ENCODE measurements at regions not wholly inside any gene's neighbourhood (a gene's known extent, or its start where the extent isn't known, plus 50 kb on each side); places are given as distances from the start of the nearest gene placed in this dataset.

DNA sequence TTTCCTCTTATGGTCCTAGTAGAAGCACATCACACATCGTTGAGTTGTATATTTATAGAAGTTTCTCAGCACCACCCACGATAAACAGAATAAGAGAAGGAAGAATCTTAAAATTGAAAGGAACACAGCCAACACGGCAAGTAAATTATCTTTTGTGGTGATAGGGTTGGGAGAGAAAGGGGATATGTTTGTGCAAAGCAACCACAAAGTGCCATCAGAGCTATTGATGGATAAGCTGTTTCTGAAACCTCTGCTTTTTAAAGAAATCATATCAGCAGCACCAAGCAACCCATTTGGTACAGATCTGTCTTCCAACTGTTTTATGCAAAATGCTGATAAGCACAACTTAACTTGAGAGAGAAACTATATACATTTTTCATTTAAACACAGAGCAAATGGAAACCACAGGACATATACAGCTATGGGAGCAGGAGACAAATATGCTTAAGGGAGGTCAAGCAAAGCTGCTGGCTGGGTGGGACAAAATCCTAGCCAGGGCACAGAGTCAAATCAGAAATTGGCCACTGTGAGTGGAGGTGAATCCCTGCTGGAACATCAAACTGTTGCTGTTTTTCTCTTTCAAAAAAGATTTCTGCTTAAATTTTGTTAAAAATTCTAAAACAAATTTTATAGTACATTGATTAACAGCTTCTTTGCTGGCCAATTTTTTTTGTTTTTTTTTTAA lies 194.0 kb upstream of the HHIP start:
- TF ChIP-seq, protein P1, sequence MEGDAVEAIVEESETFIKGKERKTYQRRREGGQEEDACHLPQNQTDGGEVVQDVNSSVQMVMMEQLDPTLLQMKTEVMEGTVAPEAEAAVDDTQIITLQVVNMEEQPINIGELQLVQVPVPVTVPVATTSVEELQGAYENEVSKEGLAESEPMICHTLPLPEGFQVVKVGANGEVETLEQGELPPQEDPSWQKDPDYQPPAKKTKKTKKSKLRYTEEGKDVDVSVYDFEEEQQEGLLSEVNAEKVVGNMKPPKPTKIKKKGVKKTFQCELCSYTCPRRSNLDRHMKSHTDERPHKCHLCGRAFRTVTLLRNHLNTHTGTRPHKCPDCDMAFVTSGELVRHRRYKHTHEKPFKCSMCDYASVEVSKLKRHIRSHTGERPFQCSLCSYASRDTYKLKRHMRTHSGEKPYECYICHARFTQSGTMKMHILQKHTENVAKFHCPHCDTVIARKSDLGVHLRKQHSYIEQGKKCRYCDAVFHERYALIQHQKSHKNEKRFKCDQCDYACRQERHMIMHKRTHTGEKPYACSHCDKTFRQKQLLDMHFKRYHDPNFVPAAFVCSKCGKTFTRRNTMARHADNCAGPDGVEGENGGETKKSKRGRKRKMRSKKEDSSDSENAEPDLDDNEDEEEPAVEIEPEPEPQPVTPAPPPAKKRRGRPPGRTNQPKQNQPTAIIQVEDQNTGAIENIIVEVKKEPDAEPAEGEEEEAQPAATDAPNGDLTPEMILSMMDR (conservative IDR thresholded peaks at IDR 0.05; ENCODE audit: low read depth, low read length): no peak
- TF ChIP-seq EZH2 (IDR thresholded peaks at IDR 0.05; ENCODE audit: borderline replicate concordance, low read depth, low read length, poor library complexity, severe bottlenecking): no peak
